ENCODE measurements at regions not wholly inside any gene's neighbourhood (a gene's known extent, or its start where the extent isn't known, plus 50 kb on each side); places are given as distances from the start of the nearest gene placed in this dataset.

GRCh38 chr11:41836431-41836830 lies 377.0 kb upstream of the LRRC4C start:
- no peaks in the 10 kb centered on the region for H3K27me3 ChIP-seq (ENCODE audit: control insufficient read depth in 2 of 2, insufficient read depth in 2 of 2, low read length in 2 of 2)
- no peak overlapping the region for H3K27ac ChIP-seq (ENCODE audit: low read depth in 2 of 2, low read length in 2 of 2)
- H3K9me3 ChIP-seq (ENCODE audit: control insufficient read depth in 2 of 2, low read length in 2 of 2), result no peaks in the 10 kb centered on the region
- no peak overlapping the region for H3K4me3 ChIP-seq (ENCODE audit: low read length in 2 of 2)
- no peaks in the 10 kb centered on the region for H3K4me1 ChIP-seq (ENCODE audit: control insufficient read depth in 2 of 2, insufficient read depth in 2 of 2, low read length in 2 of 2)
- no peak overlapping the region for H3K9ac ChIP-seq (ENCODE audit: low read depth in 1 of 2, low read length in 2 of 2)
- no peaks in the 10 kb centered on the region for H3K36me3 ChIP-seq (ENCODE audit: control insufficient read depth in 2 of 2, insufficient read depth in 2 of 2, low read length in 2 of 2)

DNA sequence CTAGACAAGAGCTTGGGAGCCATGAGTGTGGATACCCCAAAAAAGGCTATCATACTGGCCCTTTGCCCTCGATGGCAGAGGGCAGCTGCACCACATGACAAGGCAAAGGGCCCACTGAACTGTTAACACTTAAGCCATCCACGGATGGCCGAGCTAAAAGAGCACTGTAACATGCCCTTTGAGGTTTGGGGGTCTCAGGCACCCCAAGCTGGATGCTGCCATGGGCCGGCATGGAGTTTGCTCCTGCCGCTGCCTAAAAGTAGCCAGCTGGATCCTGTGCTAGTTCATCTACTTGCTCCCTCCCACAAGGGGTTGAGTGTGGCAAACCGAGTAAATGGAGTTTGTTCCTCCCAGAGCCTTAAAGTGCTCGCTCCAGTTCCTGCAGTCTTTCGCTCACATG lies 383.2 kb upstream of the LRRC4C start:
- Histone ChIP-seq H3K4me1 (ENCODE audit: control insufficient read depth in 2 of 2, insufficient read depth in 2 of 2, low read length in 2 of 2) (no peaks in the 10 kb centered on the region), H3K9me3 (ENCODE audit: control insufficient read depth in 2 of 2, low read length in 2 of 2) (peaks cover 0 to 2% of the 10 kb centered on the region in 2 donors), H3K9ac (ENCODE audit: low read depth in 1 of 2, low read length in 2 of 2) (no peak overlapping the region), H3K36me3 (ENCODE audit: control insufficient read depth in 2 of 2, insufficient read depth in 2 of 2, low read length in 2 of 2) (no peaks in the 10 kb centered on the region), H3K4me3 (ENCODE audit: low read length in 2 of 2) (no peak overlapping the region), H3K27ac (ENCODE audit: low read depth in 2 of 2, low read length in 2 of 2) (no peak overlapping the region), H3K27me3 (ENCODE audit: control insufficient read depth in 2 of 2, insufficient read depth in 2 of 2, low read length in 2 of 2) (no peaks in the 10 kb centered on the region)

GRCh38 chr11:41845066-41845465 lies 385.6 kb upstream of the LRRC4C start:
- H3K4me3 ChIP-seq (ENCODE audit: low read length in 2 of 2), result no peak overlapping the region
- H3K36me3 ChIP-seq (ENCODE audit: control insufficient read depth in 2 of 2, insufficient read depth in 2 of 2, low read length in 2 of 2), result no peaks in the 10 kb centered on the region
- no peak overlapping the region for H3K9ac ChIP-seq (ENCODE audit: low read depth in 1 of 2, low read length in 2 of 2)
- H3K4me1 ChIP-seq (ENCODE audit: control insufficient read depth in 2 of 2, insufficient read depth in 2 of 2, low read length in 2 of 2), result no peaks in the 10 kb centered on the region
- no peaks in the 10 kb centered on the region for H3K27me3 ChIP-seq (ENCODE audit: control insufficient read depth in 2 of 2, insufficient read depth in 2 of 2, low read length in 2 of 2)
- H3K27ac ChIP-seq (ENCODE audit: low read depth in 2 of 2, low read length in 2 of 2), result no peak overlapping the region
- peaks cover 0 to 2% of the 10 kb centered on the region in 2 donors for H3K9me3 ChIP-seq (ENCODE audit: control insufficient read depth in 2 of 2, low read length in 2 of 2)

- Histone ChIP-seq H3K27ac (ENCODE audit: low read depth in 2 of 2, low read length in 2 of 2) (no peak overlapping the region), H3K4me1 (ENCODE audit: control insufficient read depth in 2 of 2, insufficient read depth in 2 of 2, low read length in 2 of 2) (no peaks in the 10 kb centered on the region), H3K4me3 (ENCODE audit: low read length in 2 of 2) (no peak overlapping the region), H3K9ac (ENCODE audit: low read depth in 1 of 2, low read length in 2 of 2) (no peak overlapping the region), H3K36me3 (ENCODE audit: control insufficient read depth in 2 of 2, insufficient read depth in 2 of 2, low read length in 2 of 2) (no peaks in the 10 kb centered on the region), H3K27me3 (ENCODE audit: control insufficient read depth in 2 of 2, insufficient read depth in 2 of 2, low read length in 2 of 2) (no peaks in the 10 kb centered on the region), H3K9me3 (ENCODE audit: control insufficient read depth in 2 of 2, low read length in 2 of 2) (peaks cover 0 to 1% of the 10 kb centered on the region in 2 donors)
Measured at GRCh38 chr11:41848349-41848748, 388.9 kb upstream of the LRRC4C start.

DNA sequence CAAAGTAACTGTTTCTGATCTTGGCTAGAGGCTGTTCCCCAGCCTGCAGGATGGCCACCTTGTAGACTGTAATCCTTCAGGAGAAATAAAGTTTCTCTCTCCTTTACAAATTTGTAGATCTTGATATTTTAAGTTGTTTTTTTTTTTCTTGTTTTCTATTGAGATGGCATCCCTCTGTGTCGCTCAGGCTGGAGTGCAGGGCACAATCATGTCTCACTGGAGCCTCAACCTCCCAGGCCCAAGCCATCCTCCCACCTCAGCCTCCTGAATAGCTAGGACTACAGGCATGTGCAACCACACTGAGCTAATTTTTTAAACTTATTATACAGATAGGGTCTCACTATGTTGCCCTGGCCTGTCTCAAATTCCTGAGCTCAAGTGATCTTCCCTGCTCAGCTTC lies 389.8 kb upstream of the LRRC4C start:
- Histone ChIP-seq H3K4me3 (ENCODE audit: low read length in 2 of 2) (no peak overlapping the region), H3K4me1 (ENCODE audit: control insufficient read depth in 2 of 2, insufficient read depth in 2 of 2, low read length in 2 of 2) (no peaks in the 10 kb centered on the region), H3K9me3 (ENCODE audit: control insufficient read depth in 2 of 2, low read length in 2 of 2) (no peaks in the 10 kb centered on the region), H3K36me3 (ENCODE audit: control insufficient read depth in 2 of 2, insufficient read depth in 2 of 2, low read length in 2 of 2) (no peaks in the 10 kb centered on the region), H3K27ac (ENCODE audit: low read depth in 2 of 2, low read length in 2 of 2) (no peak overlapping the region), H3K27me3 (ENCODE audit: control insufficient read depth in 2 of 2, insufficient read depth in 2 of 2, low read length in 2 of 2) (no peaks in the 10 kb centered on the region), H3K9ac (ENCODE audit: low read depth in 1 of 2, low read length in 2 of 2) (no peak overlapping the region)

- H3K4me1 ChIP-seq (ENCODE audit: control insufficient read depth in 2 of 2, insufficient read depth in 2 of 2, low read length in 2 of 2), result no peaks in the 10 kb centered on the region
- H3K36me3 ChIP-seq (ENCODE audit: control insufficient read depth in 2 of 2, insufficient read depth in 2 of 2, low read length in 2 of 2), result no peaks in the 10 kb centered on the region
- no peak overlapping the region for H3K27ac ChIP-seq (ENCODE audit: low read depth in 2 of 2, low read length in 2 of 2)
- H3K27me3 ChIP-seq (ENCODE audit: control insufficient read depth in 2 of 2, insufficient read depth in 2 of 2, low read length in 2 of 2), result no peaks in the 10 kb centered on the region
- no peak overlapping the region for H3K4me3 ChIP-seq (ENCODE audit: low read length in 2 of 2)
- no peaks in the 10 kb centered on the region for H3K9me3 ChIP-seq (ENCODE audit: control insufficient read depth in 2 of 2, low read length in 2 of 2)
- H3K9ac ChIP-seq (ENCODE audit: low read depth in 1 of 2, low read length in 2 of 2), result no peak overlapping the region
Measured at GRCh38 chr11:41851743-41852142, 392.3 kb upstream of the LRRC4C start.

- Histone ChIP-seq H3K4me3 (ENCODE audit: low read length in 2 of 2) (no peak overlapping the region), H3K27me3 (ENCODE audit: control insufficient read depth in 2 of 2, insufficient read depth in 2 of 2, low read length in 2 of 2) (no peaks in the 10 kb centered on the region), H3K36me3 (ENCODE audit: control insufficient read depth in 2 of 2, insufficient read depth in 2 of 2, low read length in 2 of 2) (no peaks in the 10 kb centered on the region), H3K27ac (ENCODE audit: low read depth in 2 of 2, low read length in 2 of 2) (no peak overlapping the region), H3K9me3 (ENCODE audit: control insufficient read depth in 2 of 2, low read length in 2 of 2) (no peaks in the 10 kb centered on the region), H3K9ac (ENCODE audit: low read depth in 1 of 2, low read length in 2 of 2) (no peak overlapping the region), H3K4me1 (ENCODE audit: control insufficient read depth in 2 of 2, insufficient read depth in 2 of 2, low read length in 2 of 2) (no peaks in the 10 kb centered on the region)
Measured at GRCh38 chr11:41861838-41862237, 402.4 kb upstream of the LRRC4C start.

DNA sequence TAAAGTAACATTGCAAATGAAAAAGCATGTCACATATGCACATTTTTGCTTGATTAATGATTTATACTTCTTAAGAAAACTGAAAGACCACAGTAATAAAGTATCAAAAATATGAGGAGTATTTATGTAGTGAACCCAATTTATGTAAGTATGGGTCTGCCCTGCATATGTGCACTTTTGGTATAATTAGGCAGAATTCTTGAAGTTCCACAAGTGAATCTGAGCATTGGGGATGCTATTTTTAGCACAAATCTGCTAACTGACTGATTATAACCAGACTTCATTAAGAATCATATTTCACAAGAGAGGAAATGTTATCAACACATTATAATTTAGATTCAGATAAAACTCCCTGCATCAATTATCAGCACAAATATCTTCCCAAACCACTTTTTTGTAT lies 407.1 kb upstream of the LRRC4C start:
- Histone ChIP-seq H3K4me3 (ENCODE audit: low read length in 2 of 2) (no peak overlapping the region), H3K27ac (ENCODE audit: low read depth in 2 of 2, low read length in 2 of 2) (no peak overlapping the region), H3K9ac (ENCODE audit: low read depth in 1 of 2, low read length in 2 of 2) (no peak overlapping the region), H3K36me3 (ENCODE audit: control insufficient read depth in 2 of 2, insufficient read depth in 2 of 2, low read length in 2 of 2) (no peaks in the 10 kb centered on the region), H3K27me3 (ENCODE audit: control insufficient read depth in 2 of 2, insufficient read depth in 2 of 2, low read length in 2 of 2) (no peaks in the 10 kb centered on the region), H3K9me3 (ENCODE audit: control insufficient read depth in 2 of 2, low read length in 2 of 2) (no peaks in the 10 kb centered on the region), H3K4me1 (ENCODE audit: control insufficient read depth in 2 of 2, insufficient read depth in 2 of 2, low read length in 2 of 2) (no peaks in the 10 kb centered on the region)

DNA sequence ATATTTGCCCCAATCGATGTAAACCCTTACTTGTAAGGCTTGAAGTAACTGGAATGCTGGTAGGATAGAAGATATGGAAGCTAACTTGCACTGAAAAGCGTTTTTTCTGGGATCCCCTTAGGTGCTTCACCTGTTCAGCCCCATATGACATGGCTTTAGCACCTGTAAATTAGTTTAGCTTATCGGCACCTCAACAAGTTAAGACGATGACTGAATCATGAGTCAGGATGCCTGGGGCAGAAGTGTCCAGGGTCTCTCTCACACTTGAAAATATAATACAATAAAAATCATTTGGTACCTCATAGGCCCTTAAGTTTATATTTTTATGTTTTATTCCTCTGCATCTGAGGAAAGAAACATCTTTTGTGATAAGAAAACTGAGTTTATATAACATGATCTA lies 409.2 kb upstream of the LRRC4C start:
- H3K27ac ChIP-seq (ENCODE audit: low read depth in 2 of 2, low read length in 2 of 2), result no peak overlapping the region
- H3K4me3 ChIP-seq (ENCODE audit: low read length in 2 of 2), result no peak overlapping the region
- H3K4me1 ChIP-seq (ENCODE audit: control insufficient read depth in 2 of 2, insufficient read depth in 2 of 2, low read length in 2 of 2), result no peaks in the 10 kb centered on the region
- no peaks in the 10 kb centered on the region for H3K27me3 ChIP-seq (ENCODE audit: control insufficient read depth in 2 of 2, insufficient read depth in 2 of 2, low read length in 2 of 2)
- no peaks in the 10 kb centered on the region for H3K9me3 ChIP-seq (ENCODE audit: control insufficient read depth in 2 of 2, low read length in 2 of 2)
- no peak overlapping the region for H3K9ac ChIP-seq (ENCODE audit: low read depth in 1 of 2, low read length in 2 of 2)
- H3K36me3 ChIP-seq (ENCODE audit: control insufficient read depth in 2 of 2, insufficient read depth in 2 of 2, low read length in 2 of 2), result no peaks in the 10 kb centered on the region

DNA sequence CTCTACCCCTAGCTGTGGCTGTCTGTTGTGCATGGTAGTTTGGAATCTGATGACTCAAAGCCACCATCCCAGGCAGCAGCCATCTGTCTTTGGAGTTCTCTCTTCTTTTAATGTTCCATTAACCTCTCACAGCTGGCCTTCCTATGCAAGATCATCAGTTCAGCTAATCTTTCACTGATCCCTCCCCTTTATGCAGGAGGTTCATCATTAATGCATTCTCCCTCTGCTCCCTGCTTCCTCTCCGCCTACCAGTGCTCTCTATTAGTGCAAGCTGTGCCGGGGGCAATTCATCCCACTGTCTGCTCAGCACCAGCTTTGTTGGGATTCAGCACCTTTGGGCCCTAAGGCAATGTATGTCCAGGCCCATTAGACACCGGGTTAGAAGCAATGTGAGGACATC lies 413.0 kb upstream of the LRRC4C start:
- Histone ChIP-seq H3K27me3 (ENCODE audit: control insufficient read depth in 2 of 2, insufficient read depth in 2 of 2, low read length in 2 of 2) (no peaks in the 10 kb centered on the region), H3K9ac (ENCODE audit: low read depth in 1 of 2, low read length in 2 of 2) (no peak overlapping the region), H3K4me3 (ENCODE audit: low read length in 2 of 2) (no peak overlapping the region), H3K4me1 (ENCODE audit: control insufficient read depth in 2 of 2, insufficient read depth in 2 of 2, low read length in 2 of 2) (no peaks in the 10 kb centered on the region), H3K27ac (ENCODE audit: low read depth in 2 of 2, low read length in 2 of 2) (no peak overlapping the region), H3K9me3 (ENCODE audit: control insufficient read depth in 2 of 2, low read length in 2 of 2) (no peaks in the 10 kb centered on the region), H3K36me3 (ENCODE audit: control insufficient read depth in 2 of 2, insufficient read depth in 2 of 2, low read length in 2 of 2) (no peaks in the 10 kb centered on the region)

- no peak overlapping the region for H3K9ac ChIP-seq (ENCODE audit: low read depth in 1 of 2, low read length in 2 of 2)
- H3K9me3 ChIP-seq (ENCODE audit: control insufficient read depth in 2 of 2, low read length in 2 of 2), result no peaks in the 10 kb centered on the region
- no peaks in the 10 kb centered on the region for H3K36me3 ChIP-seq (ENCODE audit: control insufficient read depth in 2 of 2, insufficient read depth in 2 of 2, low read length in 2 of 2)
- no peaks in the 10 kb centered on the region for H3K27me3 ChIP-seq (ENCODE audit: control insufficient read depth in 2 of 2, insufficient read depth in 2 of 2, low read length in 2 of 2)
- H3K27ac ChIP-seq (ENCODE audit: low read depth in 2 of 2, low read length in 2 of 2), result no peak overlapping the region
- H3K4me3 ChIP-seq (ENCODE audit: low read length in 2 of 2), result no peak overlapping the region
- H3K4me1 ChIP-seq (ENCODE audit: control insufficient read depth in 2 of 2, insufficient read depth in 2 of 2, low read length in 2 of 2), result no peaks in the 10 kb centered on the region
Measured at GRCh38 chr11:41872870-41873269, 413.4 kb upstream of the LRRC4C start.

Measured in mucosa of rectum (tissue), 2 donors.